ENCODE measurements at regions not wholly inside any gene's neighbourhood (a gene's known extent, or its start where the extent isn't known, plus 50 kb on each side); places are given as distances from the start of the nearest gene placed in this dataset.

- Histone ChIP-seq H3K4me3 (no peak overlapping the region), H3K36me3 (no peaks in the 10 kb centered on the region), H3K4me1 (peaks cover 0 to 12% (median 7%) of the 10 kb centered on the region in 3 donors), H3K27me3 (no peaks in the 10 kb centered on the region), H3K9me3 (no peaks in the 10 kb centered on the region), H3K27ac (no peak overlapping the region)
- no peak for TF ChIP-seq CTCF (IDR thresholded peaks at IDR 0.05)
- intact Hi-C loops (cut with DNase I), result no loop called here
- WGBS, 2 donors, result 31 to 34% methylated on average over 3 of the region's 3 CpGs
- DNase-seq (no peak), FAIRE-seq (no peak), ATAC-seq (peak in 1 of 4 donors; percentile 62)
Observed at GRCh38 chr4:161183729-161184128, 980.1 kb downstream of the FSTL5 start.

GRCh38 chr4:161182913-161183312 is 980.9 kb downstream of the FSTL5 start:
- Histone ChIP-seq H3K4me3 (no peak overlapping the region), H3K27ac (no peak overlapping the region), H3K27me3 (no peaks in the 10 kb centered on the region), H3K4me1 (peaks cover 0 to 12% (median 7%) of the 10 kb centered on the region in 3 donors), H3K36me3 (no peaks in the 10 kb centered on the region), H3K9me3 (no peaks in the 10 kb centered on the region)
- DNase-seq, result peak in 1 of 6 donors; percentile 15
- intact Hi-C loops (cut with DNase I), result no loop called here
- WGBS, 2 donors, result 13% methylated on average over 3 of the region's 3 CpGs
- no peak for TF ChIP-seq CTCF (IDR thresholded peaks at IDR 0.05)
- peak in 3 of 4 donors; percentile 74 to 95 (median 85) for ATAC-seq
- FAIRE-seq, result peak; percentile 37

- H3K9me3 ChIP-seq, result no peaks in the 10 kb centered on the region
- ATAC-seq, result no peak
- H3K4me1 ChIP-seq, result peaks cover 0 to 7% (median 0%) of the 10 kb centered on the region in 3 donors
- H3K36me3 ChIP-seq, result no peaks in the 10 kb centered on the region
- intact Hi-C loops (cut with DNase I), result no loop called here
- no peak for DNase-seq
- no peak for FAIRE-seq
- no peak for TF ChIP-seq CTCF (IDR thresholded peaks at IDR 0.05)
- no peak overlapping the region for H3K27ac ChIP-seq
- 70 to 80% methylated on average over 5 of the region's 5 CpGs for WGBS, 2 donors
- no peak overlapping the region for H3K4me3 ChIP-seq
- no peaks in the 10 kb centered on the region for H3K27me3 ChIP-seq
Observed at GRCh38 chr4:161178310-161178709, 985.5 kb downstream of the FSTL5 start.

- 83 to 91% methylated on average over 1 of the region's 1 CpG for WGBS, 2 donors
- H3K4me3 ChIP-seq, result no peak overlapping the region
- no peaks in the 10 kb centered on the region for H3K4me1 ChIP-seq
- intact Hi-C loops (cut with DNase I), result no loop called here
- no peak overlapping the region for H3K27ac ChIP-seq
- FAIRE-seq (no peak), DNase-seq (no peak), ATAC-seq (no peak)
- no peak for TF ChIP-seq CTCF (IDR thresholded peaks at IDR 0.05)
- no peaks in the 10 kb centered on the region for H3K36me3 ChIP-seq
- no peaks in the 10 kb centered on the region for H3K27me3 ChIP-seq
- H3K9me3 ChIP-seq, result no peaks in the 10 kb centered on the region
Observed at GRCh38 chr4:161172396-161173026, 991.3 kb downstream of the FSTL5 start.

- Histone ChIP-seq H3K9me3 (no peaks in the 10 kb centered on the region), H3K27ac (no peak overlapping the region), H3K4me1 (no peaks in the 10 kb centered on the region), H3K4me3 (no peak overlapping the region), H3K27me3 (no peaks in the 10 kb centered on the region), H3K36me3 (no peaks in the 10 kb centered on the region)
- no peak for TF ChIP-seq CTCF (IDR thresholded peaks at IDR 0.05)
- no peak for ATAC-seq
- no peak for DNase-seq
- intact Hi-C loops (cut with DNase I), result no loop called here
- FAIRE-seq, result no peak
Observed at GRCh38 chr4:161167539-161167938, 996.3 kb downstream of the FSTL5 start.

All from pancreas (tissue), 10 donors.